ENCODE measurements at regions not wholly inside any gene's neighbourhood (a gene's known extent, or its start where the extent isn't known, plus 50 kb on each side); places are given as distances from the start of the nearest gene placed in this dataset.

- TF ChIP-seq CTCF (IDR thresholded peaks at IDR 0.05), result no peak
- no peak for TF ChIP-seq POLR2AphosphoS5 (IDR thresholded peaks at IDR 0.05)
- no peak for TF ChIP-seq POLR2A (IDR thresholded peaks at IDR 0.05)
- TF ChIP-seq EP300 (IDR thresholded peaks at IDR 0.05), result no peak
Observed at GRCh38 chr1:239049571-239049970, 336.8 kb upstream of the CHRM3 start.

Measured in sigmoid colon (tissue), 4 donors.